ENCODE measurements at regions not wholly inside any gene's neighbourhood (a gene's known extent, or its start where the extent isn't known, plus 50 kb on each side); places are given as distances from the start of the nearest gene placed in this dataset.

- DNase-seq (ENCODE audit: low read depth): no peak
These were observed 391.2 kb downstream of the BCAT1 start for GRCh38 chr12:24557738-24558137.

DNA sequence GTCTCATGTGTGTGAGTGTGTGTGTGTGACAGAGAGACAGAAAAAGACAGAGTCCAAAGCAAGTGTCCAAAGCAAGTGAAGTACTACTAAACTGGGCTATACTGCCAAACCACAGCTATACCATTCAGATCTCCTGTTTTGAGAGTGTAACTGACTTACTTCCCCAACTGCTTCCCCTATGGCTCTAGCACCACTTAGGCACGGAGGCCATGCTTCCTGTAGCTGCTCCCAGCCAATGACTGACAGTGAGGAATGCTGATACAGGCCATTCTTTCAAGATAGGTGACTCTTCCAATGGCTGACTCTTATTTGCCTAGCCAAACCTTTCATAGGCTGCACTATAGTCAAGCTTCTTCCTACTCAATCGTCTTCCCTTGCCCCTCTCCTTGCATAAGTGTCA lies 393.2 kb downstream of the BCAT1 start:
- no peak for DNase-seq (ENCODE audit: low read depth)

- DNase-seq (ENCODE audit: low read depth): no peak
These were observed 394.1 kb downstream of the BCAT1 start for GRCh38 chr12:24554612-24555295.

DNA sequence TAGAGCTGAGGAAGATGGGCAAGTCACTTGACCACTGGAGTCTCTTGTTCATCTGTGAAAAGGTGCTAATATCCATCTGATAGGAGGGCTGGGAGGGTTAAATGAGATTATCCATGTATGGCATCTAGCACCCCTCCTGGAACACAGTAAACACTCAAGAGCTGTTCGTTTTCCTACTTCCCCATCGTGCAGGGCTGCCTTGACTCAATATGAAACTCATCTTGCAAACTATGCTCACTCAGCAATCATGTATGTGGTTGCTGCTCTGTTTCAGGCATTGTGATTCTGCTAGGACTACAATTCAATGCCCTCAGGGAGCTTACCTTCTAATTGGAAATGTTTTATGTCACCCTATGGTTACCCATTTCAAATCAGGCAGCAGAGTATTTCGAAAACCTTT lies 395.6 kb downstream of the BCAT1 start:
- no peak for DNase-seq (ENCODE audit: low read depth)

- DNase-seq (ENCODE audit: low read depth): no peak
These were observed 397.6 kb downstream of the BCAT1 start for GRCh38 chr12:24551163-24551786.

DNA sequence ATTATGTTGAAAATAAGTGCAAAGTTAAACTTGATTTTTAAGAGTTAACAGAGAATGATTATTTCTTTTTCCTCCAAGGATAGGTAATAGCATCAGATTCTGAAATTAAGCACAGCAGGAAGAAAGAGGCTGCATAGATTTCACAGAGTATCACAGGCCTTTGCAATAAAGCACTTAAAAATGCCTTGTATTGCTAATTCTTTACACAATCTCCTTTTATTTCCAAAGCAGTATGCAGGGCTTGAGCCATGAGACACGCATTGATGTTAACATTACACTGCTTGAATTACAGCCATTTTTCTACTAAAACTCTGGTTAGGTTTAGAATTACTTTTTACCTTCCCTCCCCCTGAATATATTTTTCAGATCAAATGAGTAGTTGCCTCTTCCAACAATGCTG lies 398.3 kb downstream of the BCAT1 start:
- no peak for DNase-seq (ENCODE audit: low read depth)

GRCh38 chr12:24546661-24547060 lies 402.2 kb downstream of the BCAT1 start:
- DNase-seq (ENCODE audit: low read depth): no peak

- DNase-seq (ENCODE audit: low read depth): no peak
These were observed 402.8 kb downstream of the BCAT1 start for GRCh38 chr12:24546084-24546483.

- DNase-seq (ENCODE audit: low read depth): no peak
These were observed 404.5 kb downstream of the BCAT1 start for GRCh38 chr12:24544368-24544767.

GRCh38 chr12:24541193-24541871 lies 407.6 kb downstream of the BCAT1 start:
- no peak for DNase-seq (ENCODE audit: low read depth)

- DNase-seq (ENCODE audit: low read depth): no peak
These were observed 409.3 kb downstream of the BCAT1 start for GRCh38 chr12:24539646-24540045.

- DNase-seq (ENCODE audit: low read depth): no peak
These were observed 411.6 kb downstream of the BCAT1 start for GRCh38 chr12:24537083-24537860.

DNA sequence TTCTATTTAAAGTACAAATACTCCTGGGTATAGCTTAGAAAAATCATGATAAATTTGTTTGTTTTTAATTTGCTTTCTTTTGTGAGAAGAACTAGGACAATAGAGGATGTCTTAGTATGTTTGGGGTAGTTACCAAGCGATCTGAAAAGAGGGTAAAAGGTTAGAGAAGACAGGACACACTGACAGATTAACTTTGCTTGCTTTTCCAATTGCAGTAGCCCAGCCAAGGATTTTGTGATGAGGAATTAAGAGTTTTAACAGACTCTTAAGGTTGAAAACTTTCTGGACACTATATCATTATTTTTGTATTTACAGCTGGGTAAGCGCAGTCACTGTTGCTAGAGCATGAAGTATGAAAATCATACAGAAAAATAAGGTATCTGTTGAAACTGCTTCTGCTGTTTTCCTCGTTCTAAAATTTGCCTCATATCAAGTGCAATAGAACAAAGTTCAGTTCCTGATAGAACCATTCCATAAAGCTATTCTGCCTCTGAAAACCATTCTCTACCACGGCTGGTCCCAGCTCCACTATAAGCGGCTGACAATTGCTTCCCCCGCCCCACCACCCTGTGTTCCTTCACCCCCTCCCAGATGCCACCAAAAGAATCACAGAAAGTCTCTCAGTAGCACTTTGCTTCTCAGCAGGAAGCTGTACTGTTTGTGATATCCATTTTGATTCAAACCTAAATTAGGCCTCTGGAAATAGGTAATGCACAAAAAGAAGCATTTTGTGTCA lies 413.4 kb downstream of the BCAT1 start:
- no peak for DNase-seq (ENCODE audit: low read depth)

DNA sequence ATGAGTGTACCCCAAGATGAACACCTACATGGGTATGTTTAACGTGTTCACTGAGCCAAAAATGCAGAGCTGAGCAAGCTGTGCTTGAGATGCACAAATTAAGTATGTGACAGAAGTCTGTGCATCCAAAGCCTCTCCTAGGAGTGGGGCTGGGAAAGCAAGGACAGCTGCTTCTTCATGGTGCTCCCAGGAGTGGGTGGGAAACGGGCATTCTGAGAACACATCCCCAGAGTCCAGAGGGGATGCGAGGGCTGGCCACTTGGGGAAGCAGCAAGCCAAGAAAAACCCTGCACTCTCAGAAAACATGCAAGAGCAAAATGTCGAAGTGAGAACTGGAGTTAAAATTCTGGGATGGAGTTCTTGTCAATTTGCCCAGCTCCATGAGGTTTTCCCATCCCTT lies 414.3 kb downstream of the BCAT1 start:
- DNase-seq (ENCODE audit: low read depth): no peak

DNA sequence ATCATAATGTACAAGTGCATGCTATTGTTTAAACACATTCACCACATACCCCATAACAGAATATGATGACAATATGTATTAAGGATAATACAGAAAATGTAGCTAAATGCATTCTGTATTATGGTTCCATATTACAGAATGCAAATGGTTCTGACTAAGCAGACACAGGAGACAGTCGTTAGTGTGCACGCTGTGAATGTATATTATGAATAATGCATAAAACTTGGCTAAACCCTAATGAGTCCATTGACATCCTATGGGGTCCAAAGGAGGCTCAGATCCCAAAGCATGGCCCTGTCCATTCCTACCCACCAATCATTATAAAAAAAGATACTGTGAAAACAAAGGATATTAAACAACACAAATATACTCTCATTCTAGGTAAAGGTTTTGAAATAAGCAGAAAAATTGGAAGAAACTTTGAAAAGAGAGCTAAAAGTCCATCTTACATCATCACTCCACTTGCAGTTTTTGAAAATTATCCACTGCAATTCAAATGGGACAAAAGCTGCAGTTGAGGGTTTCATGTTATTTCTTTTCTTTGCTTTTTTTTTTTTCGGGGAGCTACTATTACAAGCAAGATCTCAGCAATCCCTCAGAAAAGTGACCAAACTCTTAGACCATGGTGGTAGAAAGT lies 415.1 kb downstream of the BCAT1 start:
- DNase-seq (ENCODE audit: low read depth): no peak

GRCh38 chr12:24530689-24531088 lies 418.2 kb downstream of the BCAT1 start:
- no peak for DNase-seq (ENCODE audit: low read depth)

DNA sequence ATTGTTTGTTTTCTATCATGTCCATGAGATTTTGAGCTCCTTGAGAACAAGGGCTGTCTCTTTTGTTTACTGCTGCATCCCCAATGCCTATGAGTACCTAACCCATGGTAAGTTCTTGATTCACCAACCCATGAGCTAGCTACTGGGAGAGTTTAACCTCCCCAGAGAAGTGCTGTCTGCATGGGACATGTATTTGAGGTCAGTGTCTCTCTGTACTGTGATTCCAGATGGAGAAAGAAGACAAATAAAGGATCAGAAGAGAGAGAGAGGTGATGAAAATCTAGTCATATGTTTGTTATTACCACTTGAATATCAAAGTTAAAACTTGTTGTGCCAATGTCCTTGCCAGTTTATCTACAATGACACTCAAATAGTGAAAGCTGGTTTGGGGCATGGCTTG lies 421.8 kb downstream of the BCAT1 start:
- no peak for DNase-seq (ENCODE audit: low read depth)

DNA sequence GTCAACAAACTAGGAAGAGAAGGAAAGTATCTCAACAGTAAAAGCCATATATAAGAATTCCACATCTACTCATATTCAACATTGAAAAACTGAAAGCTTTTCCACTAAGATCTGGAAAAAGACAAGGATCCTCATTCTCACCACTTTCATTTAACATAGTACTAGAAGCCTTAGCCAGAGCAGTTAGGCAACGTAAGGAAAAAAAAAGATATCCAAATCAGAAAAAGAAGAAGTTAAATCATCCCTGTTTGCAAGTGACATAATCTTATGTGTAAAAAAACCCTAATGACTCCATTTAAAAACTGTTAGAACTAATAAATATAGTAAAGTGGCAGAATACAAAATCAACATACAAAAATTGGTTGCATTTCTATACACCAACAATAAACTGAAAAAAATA lies 426.2 kb downstream of the BCAT1 start:
- DNase-seq (ENCODE audit: low read depth): no peak

GRCh38 chr12:24519759-24520158 lies 429.1 kb downstream of the BCAT1 start:
- no peak for DNase-seq (ENCODE audit: low read depth)

- DNase-seq (ENCODE audit: low read depth): no peak
These were observed 431.9 kb downstream of the BCAT1 start for GRCh38 chr12:24517000-24517399.

- no peak for DNase-seq (ENCODE audit: low read depth)
These were observed 438.2 kb downstream of the BCAT1 start for GRCh38 chr12:24510581-24511125.
